ENCODE measurements at regions not wholly inside any gene's neighbourhood (a gene's known extent, or its start where the extent isn't known, plus 50 kb on each side); places are given as distances from the start of the nearest gene placed in this dataset.

DNA sequence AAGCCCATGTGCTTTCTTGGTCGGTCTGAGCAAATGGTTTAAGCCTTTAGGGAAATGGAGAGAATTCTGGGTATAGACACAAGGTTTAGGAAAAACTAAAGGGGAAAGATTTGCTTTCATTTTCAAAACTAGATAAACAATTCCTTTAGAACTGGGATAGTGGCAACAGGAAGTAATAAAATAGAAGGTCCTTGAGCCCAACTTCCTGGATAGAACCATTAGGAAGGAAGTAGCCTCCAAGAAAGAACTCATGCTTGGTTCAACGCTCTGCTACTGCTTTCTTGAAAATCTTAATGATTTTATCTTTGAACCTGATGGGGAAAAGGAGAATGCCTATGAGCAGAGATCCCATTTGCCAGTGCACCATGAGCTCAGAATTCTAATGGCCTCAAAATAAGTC is 147.0 kb upstream of the THRB start:
- DNase-seq (ENCODE audit: low spot score) = no peak

DNA sequence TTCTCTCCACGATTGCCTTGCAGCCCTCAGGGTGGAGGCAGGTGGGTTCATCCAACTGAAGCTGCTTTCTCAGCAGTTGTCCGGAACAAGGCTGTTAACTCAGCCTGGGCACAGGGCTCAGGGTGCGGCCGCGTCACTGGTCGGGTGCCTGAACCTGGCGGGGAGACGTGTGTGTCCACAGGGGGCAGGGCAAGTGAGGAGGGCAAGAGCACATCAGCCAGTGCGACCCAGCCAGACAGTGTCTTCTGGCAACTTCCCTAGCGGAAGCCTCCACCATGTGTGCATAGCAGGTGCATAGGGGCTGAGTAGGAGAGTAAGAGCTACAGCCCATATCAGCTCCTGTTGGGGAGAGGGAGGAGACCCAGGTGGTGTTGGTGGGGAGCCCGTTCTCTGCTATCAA is 150.4 kb upstream of the THRB start:
- DNase-seq (ENCODE audit: low spot score) = no peak

GRCh38 chr3:24646790-24647189 is 152.1 kb upstream of the THRB start:
- DNase-seq (ENCODE audit: low spot score) = no peak

DNA sequence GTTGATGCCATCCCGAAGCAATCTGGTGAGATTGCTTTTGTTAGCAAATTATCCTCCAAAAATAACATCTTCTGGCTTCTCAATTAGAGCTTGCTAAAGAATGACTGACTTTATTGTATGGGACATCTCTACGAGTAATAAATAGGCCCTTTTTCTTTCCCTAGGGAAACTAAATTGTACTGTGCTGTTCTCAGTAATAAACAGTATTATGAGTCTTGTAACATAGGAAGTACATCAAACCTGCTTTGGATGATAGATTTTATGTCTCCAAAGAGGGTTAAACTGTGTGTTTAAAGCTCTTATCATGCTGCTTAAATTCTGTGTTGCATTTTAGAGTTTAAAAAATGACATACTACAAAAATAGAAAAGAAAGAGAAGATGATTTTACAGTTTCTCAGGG is 153.4 kb upstream of the THRB start:
- DNase-seq (ENCODE audit: low spot score) = no peak

GRCh38 chr3:24650839-24651238 is 156.2 kb upstream of the THRB start:
- DNase-seq (ENCODE audit: low spot score) = no peak

DNA sequence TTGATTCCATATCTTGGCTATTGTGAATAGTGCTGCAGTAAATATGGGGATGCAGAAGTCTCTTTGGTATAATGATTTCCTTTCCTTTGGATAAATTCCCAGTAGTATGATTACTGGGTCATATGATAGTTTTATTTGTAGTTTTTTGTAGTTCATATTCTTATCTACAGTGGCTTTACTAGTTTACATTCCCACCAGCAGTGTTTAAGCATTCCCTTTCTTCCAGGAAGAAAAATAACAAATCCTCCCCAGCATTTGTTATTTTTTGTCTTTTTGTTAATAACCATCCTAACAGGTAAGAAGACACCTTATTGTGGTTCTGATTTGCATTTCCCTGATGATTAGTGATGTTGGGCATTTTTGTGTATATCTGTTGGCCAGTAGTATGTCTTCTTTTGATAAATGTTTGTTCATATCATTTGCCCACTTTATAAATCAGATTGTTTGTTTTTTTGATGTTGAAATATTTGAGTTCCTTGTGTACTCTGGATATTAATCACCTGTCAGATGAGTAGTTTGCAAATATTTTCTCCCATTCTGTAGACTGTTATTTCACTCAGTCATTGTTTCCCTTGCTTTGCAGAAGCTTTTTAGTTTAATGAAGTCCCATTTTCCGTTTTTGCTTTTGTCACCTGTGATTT is 163.3 kb upstream of the THRB start:
- DNase-seq (ENCODE audit: low spot score) = no peak

DNA sequence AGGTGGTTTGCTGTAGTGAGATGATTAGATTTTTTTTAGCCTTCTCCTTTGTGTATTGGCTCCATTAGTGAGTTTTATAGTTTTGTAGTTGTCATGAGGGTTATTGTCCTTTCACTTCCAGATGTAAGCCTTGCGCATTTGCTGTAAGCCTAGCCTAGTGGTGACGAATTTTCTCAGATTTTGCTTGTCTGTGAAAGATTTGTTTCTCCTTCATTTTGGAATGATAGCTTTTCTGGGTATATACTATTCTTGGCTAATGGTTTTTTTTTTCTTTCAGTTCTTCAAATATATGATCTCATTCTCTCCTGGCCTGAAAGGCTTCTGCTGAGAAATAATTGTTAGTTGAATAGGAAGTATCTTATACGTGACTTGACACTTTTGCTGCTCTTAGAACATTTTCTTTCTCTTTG is 166.5 kb upstream of the THRB start:
- DNase-seq (ENCODE audit: low spot score) = no peak

GRCh38 chr3:24662449-24663345 is 168.0 kb upstream of the THRB start:
- no peak for DNase-seq (ENCODE audit: low spot score)

DNA sequence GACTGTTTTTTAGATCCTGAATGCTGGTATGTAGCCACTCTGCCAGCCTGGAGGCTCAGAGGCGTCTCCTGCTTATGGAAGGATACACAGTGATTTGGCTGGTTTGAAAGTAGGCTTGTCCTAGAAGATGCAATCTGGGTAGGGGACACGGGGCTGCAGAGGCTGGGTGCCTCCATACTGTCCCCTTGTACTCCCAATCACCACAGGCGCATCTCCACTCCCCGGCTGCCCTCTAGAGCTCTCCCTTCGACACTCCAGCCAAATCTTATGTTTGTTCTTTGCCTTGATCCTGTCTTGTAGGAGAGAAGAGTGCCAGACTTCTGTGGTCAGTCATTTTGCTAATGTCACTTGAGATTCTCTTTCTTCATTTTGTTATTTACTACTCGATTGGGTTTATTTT is 168.8 kb upstream of the THRB start:
- no peak for DNase-seq (ENCODE audit: low spot score)

GRCh38 chr3:24668039-24668438 is 173.4 kb upstream of the THRB start:
- no peak for DNase-seq (ENCODE audit: low spot score)

GRCh38 chr3:24670871-24671270 is 176.2 kb upstream of the THRB start:
- no peak for DNase-seq (ENCODE audit: low spot score)

- no peak for DNase-seq (ENCODE audit: low spot score)
Measured at GRCh38 chr3:24673596-24673995, 178.9 kb upstream of the THRB start.

DNA sequence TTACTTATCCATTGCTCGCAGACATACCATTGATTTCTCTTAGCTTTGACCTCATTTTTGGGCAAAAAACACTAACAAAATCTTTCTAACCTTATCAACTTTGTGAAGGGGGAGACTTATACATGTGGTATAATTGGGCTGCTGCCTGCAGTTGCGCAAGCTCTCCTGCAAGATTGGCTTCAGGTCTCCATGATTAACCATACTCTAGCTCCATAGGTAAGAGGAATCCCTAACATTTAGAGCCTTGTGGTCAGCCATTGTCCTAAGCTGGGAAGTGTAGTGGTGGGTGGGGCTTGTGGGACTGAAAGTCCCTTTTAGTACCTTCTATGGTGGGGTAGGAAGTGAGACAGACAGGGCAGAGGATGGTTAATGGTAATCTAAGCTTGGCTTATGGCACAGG is 179.6 kb upstream of the THRB start:
- no peak for DNase-seq (ENCODE audit: low spot score)

GRCh38 chr3:24678021-24678420 is 183.4 kb upstream of the THRB start:
- no peak for DNase-seq (ENCODE audit: low spot score)

DNA sequence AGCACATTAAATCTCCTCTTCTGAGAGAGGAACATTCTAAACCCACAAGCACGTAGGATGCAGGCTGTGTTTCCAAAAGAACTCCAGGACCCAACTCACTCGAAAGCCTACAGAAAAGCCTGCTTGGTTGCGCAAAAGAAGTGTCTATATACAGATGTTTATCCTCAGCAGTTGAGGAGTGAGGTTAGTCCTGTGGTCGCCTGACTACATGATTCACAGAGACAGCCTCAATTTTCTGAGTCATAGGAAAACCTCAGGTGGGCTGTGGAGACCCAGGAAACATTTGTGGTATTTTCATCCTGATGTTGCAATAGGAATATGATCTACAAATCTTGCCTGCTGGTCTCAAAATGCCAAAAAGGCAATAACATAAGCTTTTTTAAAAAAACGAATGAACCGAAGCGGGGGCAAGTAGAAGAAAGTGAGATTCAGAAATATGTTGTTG is 183.8 kb upstream of the THRB start:
- no peak for DNase-seq (ENCODE audit: low spot score)

DNA sequence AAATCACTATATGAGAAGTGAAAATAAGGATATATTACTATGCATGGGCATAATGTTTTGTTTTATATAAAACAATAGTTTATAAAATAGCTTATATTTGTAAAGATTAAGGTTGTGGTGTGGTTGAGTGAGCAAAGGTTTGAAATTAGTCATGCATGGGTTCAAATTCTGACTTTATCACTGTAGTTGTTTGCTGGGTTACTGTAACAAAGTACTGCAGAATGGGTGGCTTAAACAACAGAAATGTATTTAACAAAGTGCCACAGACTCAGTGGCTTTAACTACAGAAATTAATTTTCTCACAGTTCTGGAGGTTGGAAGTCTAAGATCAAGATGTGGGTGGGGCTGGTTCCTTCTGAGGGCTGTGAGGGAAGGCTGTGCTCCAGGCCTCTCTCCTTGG is 184.8 kb upstream of the THRB start:
- no peak for DNase-seq (ENCODE audit: low spot score)

DNA sequence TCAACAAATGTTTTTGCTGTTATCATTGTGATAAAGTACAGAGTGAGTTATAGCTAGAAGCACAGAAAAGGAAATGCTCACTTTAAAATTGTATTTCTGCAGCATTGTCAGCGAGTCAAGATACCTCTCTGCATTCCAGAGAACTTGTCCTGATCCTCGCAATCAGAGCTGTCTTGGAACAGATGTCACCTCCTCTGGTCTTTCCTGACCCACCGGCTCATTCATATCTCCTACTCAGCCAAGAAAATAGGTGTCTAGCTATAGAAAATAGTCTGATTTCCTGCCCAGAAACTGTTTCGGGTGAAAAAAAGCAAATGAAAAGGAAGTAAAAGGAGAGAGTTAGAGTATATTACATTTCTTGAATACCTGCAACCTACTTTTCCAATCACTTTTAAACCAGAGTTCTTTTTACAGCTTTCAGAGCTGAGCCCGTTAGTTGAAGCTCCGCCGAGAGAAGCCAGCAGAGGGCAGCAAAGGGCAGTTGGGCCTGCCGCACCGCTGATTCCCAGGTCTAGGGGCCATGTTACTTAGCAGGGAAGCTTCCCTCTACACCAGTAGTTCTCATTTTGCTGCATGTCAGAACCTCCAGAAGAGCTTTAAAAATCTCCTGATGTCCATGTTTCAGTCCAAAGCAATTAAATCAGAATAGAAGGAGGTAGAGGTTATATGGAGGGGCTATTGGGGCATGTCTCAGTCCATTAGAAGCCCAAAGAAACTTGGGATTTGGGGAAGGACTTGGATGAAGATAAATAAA is 185.7 kb upstream of the THRB start:
- peak; percentile 22 for DNase-seq (ENCODE audit: low spot score)

- no peak for DNase-seq (ENCODE audit: low spot score)
Measured at GRCh38 chr3:24682141-24682547, 187.5 kb upstream of the THRB start.

DNA sequence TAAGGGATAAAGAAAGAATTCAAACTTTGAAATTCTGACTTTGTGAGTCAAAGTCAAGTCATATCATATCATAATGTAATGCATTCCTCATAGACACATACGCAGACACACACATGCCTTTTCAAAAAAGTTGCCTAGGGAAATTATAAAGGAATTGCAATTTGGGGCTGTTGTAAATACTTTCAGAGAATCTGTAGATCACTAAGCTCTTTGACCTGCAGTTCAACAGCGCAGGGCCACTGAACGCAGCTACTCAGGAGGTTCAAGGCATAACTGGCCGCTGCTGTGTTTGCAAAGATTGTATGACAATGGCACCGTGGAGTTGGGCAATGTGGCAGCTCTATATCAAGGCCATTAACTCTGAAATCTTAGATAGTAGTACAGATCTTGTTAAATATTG is 188.4 kb upstream of the THRB start:
- DNase-seq (ENCODE audit: low spot score) = no peak

- no peak for DNase-seq (ENCODE audit: low spot score)
Measured at GRCh38 chr3:24683633-24684384, 189.2 kb upstream of the THRB start.

DNA sequence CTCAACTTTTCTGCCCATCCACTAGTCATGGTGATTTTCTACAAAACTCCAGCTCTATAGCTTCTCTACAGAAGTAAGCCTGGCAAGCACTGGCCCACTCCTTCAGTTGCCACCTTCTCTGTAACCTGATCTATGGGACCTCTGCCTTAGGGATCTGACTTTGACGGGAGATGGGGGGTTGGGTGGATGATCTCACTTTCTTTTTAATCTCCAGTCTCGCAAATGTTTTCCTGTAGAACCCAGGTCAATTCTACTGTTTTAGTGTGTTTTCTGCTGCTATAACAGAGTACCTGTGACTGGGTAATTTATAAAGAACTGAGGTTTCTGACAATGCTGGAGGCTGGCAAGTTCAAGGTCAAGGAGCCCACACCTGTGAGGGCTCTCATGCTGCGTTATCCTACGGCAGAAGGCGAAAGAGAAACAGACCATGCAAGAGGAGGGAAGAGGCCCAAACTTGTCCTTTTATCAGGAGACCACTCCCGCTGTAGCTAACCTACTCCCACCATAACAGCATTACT is 189.9 kb upstream of the THRB start:
- DNase-seq (ENCODE audit: low spot score) = no peak

GRCh38 chr3:24686808-24687207 is 192.2 kb upstream of the THRB start:
- no peak for DNase-seq (ENCODE audit: low spot score)
